NCI-H128 (cell line): ENCODE measurements at regions not wholly inside any gene's neighbourhood (a gene's known extent, or its start where the extent isn't known, plus 50 kb on each side); places are given as distances from the start of the nearest gene placed in this dataset.

Source experiments
- DNase-seq: peaks from one replicate; lab custom pipeline; 2025; ENCODE audit not compliant: unreplicated experiment; lab: John Stamatoyannopoulos, UW

GRCh38 chr18:24560511-24560981 is 100.1 kb downstream of the HRH4 start:
- no peak for DNase-seq

GRCh38 chr18:24561369-24561965 is 101.0 kb downstream of the HRH4 start:
- no peak for DNase-seq

GRCh38 chr18:24567199-24567598 is 106.8 kb downstream of the HRH4 start:
- DNase-seq: no peak

GRCh38 chr18:24570716-24571115 is 110.3 kb downstream of the HRH4 start:
- DNase-seq: no peak

- no peak for DNase-seq
Observed at GRCh38 chr18:24582771-24583170, 122.3 kb downstream of the HRH4 start.

GRCh38 chr18:24584205-24584604 is 123.8 kb downstream of the HRH4 start:
- DNase-seq: no peak

GRCh38 chr18:24584813-24585212 is 124.4 kb downstream of the HRH4 start:
- DNase-seq: no peak

GRCh38 chr18:24585996-24586566 is 125.6 kb downstream of the HRH4 start:
- DNase-seq: no peak

- DNase-seq: no peak
Observed at GRCh38 chr18:24586662-24587360, 126.4 kb downstream of the HRH4 start.

- no peak for DNase-seq
Observed at GRCh38 chr18:24588440-24588839, 128.0 kb downstream of the HRH4 start.

GRCh38 chr18:24590946-24591345 is 130.5 kb downstream of the HRH4 start:
- no peak for DNase-seq

- no peak for DNase-seq
Observed at GRCh38 chr18:24593401-24593800, 133.0 kb downstream of the HRH4 start.

- DNase-seq: no peak
Observed at GRCh38 chr18:24593886-24594285, 133.4 kb downstream of the HRH4 start.

- no peak for DNase-seq
Observed at GRCh38 chr18:24595561-24596031, 135.2 kb downstream of the HRH4 start.

- peak; percentile 62 for DNase-seq
Observed at GRCh38 chr18:24600076-24600654, 139.7 kb downstream of the HRH4 start.

GRCh38 chr18:24601585-24601984 is 141.1 kb downstream of the HRH4 start:
- no peak for DNase-seq

- DNase-seq: no peak
Observed at GRCh38 chr18:24602201-24602600, 141.8 kb downstream of the HRH4 start.

GRCh38 chr18:24603151-24603550 is 142.7 kb downstream of the HRH4 start:
- DNase-seq: no peak

- no peak for DNase-seq
Observed at GRCh38 chr18:24605444-24605843, 145.0 kb downstream of the HRH4 start.

- DNase-seq: no peak
Observed at GRCh38 chr18:24609254-24609653, 148.8 kb downstream of the HRH4 start.

- no peak for DNase-seq
Observed at GRCh38 chr18:24611075-24611474, 150.6 kb downstream of the HRH4 start.
